Suprapubic skin (tissue), 4 donors: ENCODE measurements at regions not wholly inside any gene's neighbourhood (a gene's known extent, or its start where the extent isn't known, plus 50 kb on each side); places are given as distances from the start of the nearest gene placed in this dataset.

Source experiments
- CTCF ChIP-seq, 2 donors: fragments of 200-600 bp in 1 of 2; fragments of 450-650 bp in 1 of 2; sonication (generic) in 1 of 2; IDR thresholded peaks; one replicate each; pipeline ENCODE4 v1.5.1; 2016 to 2019; ENCODE audit warnings: antibody characterized with exemption in 2 of 2, mild to moderate bottlenecking in 1 of 2, moderate library complexity in 1 of 2
- EP300 ChIP-seq: sonication (generic); formaldehyde crosslinking; IDR thresholded peaks from one replicate; pipeline ENCODE4 v1.6.1; 2017; ENCODE audit warnings: antibody characterized with exemption
- POLR2A ChIP-seq, 2 donors: fragments of 450-650 bp; IDR thresholded peaks; one replicate each; pipeline ENCODE4 v1.6.1; 2017; ENCODE audit warnings: antibody characterized with exemption in 2 of 2, mild to moderate bottlenecking in 2 of 2, moderate library complexity in 2 of 2
- POLR2AphosphoS5 ChIP-seq, 3 donors: sonication (generic); formaldehyde crosslinking; IDR thresholded peaks; one replicate each; pipeline ENCODE4 v1.6.1; 2017; ENCODE audit warnings: antibody characterized with exemption in 3 of 3

- TF ChIP-seq POLR2A (IDR thresholded peaks at IDR 0.05) (no peak), POLR2AphosphoS5 (IDR thresholded peaks at IDR 0.05) (no peak), CTCF (IDR thresholded peaks at IDR 0.05) (no peak), EP300 (no peak)
These were observed 61.9 kb upstream of the CREB1 start for GRCh38 chr2:207467716-207468347.
